NCI-H345 treated with DMSO at 0.1 percent for 48 hours (cell line): ENCODE measurements at regions not wholly inside any gene's neighbourhood (a gene's known extent, or its start where the extent isn't known, plus 50 kb on each side); places are given as distances from the start of the nearest gene placed in this dataset.

Source experiments
- DNase-seq: peaks from one replicate; lab custom pipeline; 2025; ENCODE audit not compliant: unreplicated experiment; lab: John Stamatoyannopoulos, UW

DNA sequence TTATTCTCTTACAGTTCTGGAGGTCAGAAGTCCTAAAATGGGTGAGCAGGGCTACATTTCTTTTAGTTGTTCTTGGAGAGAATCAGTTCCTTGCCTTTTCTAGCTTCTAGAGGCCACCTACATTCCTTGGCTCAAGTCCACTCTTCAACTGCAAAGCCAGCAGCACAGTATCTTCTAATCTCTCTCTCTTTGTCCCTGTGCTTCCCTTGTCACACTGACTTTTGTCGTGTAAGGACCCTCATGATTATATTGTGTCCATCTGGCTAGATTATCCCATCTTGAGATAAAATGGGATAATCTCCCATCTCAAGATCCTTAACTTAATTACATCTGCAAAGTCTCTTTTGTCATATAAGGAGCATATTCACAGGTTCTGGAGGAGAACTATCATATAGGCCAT lies 359.0 kb downstream of the ADRA2A start:
- DNase-seq, result no peak

DNA sequence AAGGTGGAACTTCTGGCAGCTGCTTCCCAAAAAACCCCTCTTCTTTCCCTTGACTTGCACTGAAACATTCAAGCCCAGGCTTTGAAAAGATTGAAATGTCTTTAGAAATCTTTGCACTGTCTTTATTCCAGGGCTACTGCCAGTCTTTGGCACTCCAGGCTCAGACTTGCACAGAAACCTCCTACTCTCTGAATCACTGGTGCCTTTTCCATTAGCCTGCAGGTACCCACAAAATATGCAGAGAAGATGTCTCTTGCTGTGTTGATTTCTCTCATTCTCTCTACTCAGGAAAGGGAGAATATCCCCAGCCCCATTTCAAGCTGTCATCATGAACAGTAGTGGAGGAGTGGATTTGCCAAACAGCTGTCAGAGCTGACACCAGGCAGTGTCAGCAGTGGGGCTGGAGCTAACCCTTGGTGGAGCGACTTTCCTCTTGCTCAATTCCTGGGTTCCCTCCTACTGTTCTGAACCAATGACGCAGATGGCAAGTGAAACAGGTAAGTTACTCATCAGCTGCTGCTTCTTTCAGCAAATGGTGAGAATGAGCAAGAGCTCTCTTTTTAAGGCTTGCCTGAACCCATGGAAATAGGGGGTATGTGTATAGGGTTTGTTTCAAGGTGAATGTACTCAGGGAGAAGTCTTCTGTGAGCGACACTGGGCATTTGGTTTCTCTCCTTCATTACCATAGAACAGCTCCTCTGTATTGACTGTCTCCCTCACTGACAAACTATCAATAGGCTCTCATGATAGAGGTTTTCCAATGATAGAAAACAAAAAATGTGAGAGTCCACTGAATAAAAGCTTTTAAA lies 362.4 kb downstream of the ADRA2A start:
- DNase-seq, result no peak

DNA sequence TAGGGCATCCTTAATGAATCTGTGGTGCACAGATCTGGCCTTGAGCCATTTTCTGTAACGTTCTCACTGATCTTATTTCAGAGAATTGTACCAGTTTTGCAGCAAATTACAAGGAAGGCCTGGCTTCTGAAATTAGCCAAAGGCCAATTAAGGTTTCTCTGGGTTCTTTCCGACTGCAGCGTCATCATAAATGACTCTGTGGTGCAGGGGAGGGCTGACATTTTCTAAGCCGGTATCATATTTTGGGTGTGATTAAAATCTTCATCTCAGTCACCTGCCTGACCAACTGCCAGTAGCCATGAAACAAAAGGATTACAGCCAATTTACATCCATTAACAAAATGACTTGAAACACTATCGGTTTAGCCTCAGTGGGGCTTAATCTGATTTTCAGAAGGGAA lies 363.7 kb downstream of the ADRA2A start:
- no peak for DNase-seq

DNA sequence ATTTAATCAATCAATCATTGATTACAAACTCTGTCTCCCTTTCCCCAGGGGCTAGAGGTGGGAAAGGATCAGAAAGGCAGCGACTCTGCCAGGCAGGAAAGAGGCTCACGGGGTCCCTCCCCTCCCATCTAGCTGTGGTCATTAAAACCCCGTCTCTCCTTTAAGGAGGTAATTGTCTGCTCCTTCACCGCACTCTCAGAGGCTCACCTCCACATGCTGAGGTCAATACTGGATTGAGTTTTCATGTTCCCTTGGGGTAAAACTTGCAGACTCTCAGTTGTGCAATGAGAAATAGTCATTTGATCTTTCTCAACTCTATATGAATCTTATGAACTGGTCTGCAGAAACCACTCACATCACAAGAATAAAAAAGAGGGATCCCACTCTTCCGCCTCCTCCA lies 368.8 kb downstream of the ADRA2A start:
- no peak for DNase-seq

DNA sequence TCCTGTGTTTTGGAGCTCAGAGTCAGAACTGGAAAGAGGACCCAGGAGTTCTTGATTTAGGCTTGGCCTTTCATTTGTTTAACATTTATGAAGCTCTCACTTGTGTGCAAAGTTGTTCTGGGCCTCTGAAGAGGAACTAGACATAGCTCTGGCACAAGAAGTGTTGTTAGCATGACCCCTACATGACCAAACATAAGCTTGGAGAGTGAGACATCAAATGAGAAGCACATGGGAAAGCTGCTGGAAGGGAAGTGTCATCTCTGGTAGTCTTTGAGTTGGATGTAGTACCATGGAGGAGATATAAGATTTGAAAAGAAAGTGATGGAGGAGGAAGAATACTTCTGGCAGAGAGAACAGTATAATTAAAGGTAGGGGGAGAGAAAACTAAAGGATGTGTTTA lies 370.1 kb downstream of the ADRA2A start:
- no peak for DNase-seq

DNA sequence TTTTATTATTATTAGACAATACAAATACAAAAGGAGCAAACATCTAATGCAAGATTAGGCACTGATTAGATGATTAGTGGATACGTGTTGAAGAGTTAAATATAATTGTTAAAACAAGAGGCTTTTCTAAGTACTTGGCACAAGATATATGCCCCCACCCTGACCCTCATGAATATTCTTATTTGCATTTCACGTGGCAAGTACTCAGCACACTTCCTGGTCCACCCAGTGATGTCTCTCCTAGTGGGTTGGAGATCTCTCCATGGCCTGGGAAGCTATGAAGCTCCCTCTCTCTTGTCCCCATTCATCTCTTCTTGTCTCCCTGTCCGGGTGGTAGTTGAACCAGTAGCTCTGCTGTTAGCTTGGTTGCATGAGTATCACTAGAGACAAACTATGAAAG lies 375.3 kb downstream of the ADRA2A start:
- DNase-seq, result no peak

DNA sequence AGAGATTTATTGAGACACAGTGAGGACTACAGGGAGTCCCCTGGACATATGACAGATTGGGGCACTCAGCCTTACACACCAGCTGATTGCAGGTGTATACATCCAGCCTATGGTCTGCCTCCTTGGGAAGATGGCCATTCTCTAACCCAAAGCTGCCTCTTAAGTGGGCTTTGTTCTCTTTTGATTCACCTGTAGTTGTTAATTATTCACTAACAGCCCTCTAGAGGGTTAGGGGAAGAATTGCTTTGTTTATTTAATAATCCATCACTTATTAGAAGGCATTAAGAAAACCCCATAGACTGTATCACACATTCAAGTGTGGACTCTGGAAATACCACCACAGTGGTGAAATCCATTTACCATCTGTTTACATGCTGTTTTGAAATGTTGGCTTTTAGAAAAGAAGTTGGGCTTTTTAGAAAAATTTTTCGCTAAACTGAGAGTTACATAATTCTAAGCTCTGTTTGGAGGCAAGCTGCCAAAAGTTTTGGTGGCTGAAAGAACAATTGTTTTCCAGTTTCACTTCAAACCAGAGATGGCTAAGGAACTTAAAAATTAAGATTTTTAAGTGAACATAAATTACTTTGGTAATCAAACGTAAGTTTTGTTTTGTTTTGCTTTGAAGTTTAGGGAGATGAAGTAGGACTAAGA lies 379.1 kb downstream of the ADRA2A start:
- no peak for DNase-seq

DNA sequence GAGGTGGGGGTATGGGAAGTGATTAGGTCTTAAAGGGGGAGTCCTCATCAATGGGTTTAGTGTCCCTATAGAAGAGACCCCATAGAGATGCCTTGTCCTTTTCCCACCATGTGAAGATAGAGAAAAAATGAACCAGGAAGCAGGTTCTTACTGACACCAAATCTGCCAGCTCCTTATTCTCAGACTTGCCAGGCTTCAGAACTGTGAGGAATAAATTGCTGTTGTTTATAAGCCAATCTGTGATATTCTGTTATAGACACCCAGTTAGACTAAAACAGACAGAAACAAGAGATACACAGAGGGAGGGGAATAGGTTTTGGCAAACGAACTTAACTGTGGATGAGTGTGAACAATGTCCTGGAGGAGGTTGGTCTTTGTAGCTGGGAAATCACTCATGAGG lies 381.4 kb downstream of the ADRA2A start:
- DNase-seq, result no peak

DNA sequence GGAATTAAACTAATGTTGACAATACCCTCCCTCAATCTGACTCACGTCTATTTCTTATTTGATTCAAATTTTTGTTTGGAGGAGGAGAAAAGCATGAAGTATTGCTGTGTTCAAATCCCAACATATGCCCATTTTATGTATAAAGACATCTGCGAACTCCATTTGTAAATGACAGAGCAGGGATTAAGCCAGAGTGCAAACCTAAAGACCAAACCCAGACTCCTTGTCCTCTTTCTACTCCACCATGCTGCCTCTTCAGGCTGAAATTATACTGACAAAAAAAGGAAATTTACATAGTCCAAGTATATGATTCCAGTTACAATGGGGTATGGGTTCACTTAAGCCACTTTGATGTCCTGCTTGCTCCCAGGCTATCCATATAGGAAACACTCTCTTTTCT lies 383.1 kb downstream of the ADRA2A start:
- DNase-seq, result no peak

DNA sequence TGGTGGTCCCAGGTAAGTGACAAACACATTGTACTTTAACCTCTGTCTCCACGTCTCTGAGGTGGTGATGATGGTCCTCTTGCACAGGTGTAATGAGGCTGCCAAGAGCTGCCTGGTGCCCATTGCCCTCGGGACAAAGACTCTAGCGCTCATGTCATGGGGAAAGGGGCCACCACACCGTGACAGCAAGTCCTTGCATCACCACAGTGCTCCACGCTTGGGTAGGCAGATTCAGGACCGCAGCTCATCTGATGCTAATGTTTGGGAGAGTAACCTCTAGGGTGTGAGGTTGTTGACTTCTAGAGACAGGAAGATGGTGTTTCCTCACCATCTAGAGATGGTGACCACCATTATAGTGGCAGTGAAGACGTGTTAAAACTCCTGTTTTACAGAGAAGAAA lies 395.6 kb downstream of the ADRA2A start:
- no peak for DNase-seq

DNA sequence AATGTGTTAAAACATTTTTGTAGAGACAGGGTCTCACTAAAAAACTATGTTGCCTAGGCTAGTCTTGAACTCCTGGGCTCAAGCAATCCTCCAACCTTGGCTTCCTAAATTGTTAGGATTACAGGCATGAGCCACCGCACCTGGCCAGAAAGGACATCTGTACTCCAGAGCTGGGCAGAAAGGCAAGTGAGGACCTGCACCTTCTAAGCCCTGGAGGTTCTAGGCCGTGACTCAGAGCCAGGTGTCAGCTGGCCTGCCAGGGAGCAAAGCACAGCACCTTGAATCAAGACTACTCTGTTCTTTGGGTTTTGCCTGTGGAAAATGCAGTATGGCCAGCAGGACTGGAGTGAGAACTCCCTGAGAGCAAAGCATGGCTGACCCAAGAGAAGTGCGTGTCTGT lies 396.5 kb downstream of the ADRA2A start:
- no peak for DNase-seq

DNA sequence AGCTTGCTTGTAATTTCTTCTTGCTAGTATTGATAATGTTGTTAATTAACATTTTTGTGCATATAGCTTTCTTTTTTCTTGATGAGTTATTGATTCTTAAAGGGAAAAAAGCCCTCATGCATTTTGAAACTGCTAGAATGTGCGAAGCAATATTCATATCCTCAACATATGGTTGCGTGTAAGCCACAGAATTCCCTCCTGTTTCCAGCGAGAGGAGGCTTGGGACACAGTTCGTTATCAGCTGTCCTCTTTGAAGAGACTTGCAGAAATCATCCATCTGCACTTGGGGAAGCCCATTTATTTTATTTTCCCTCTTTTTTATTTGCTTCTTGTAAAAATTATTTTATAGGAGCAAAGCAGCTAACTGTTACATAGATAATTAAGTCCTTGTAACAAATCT lies 398.0 kb downstream of the ADRA2A start:
- no peak for DNase-seq

DNA sequence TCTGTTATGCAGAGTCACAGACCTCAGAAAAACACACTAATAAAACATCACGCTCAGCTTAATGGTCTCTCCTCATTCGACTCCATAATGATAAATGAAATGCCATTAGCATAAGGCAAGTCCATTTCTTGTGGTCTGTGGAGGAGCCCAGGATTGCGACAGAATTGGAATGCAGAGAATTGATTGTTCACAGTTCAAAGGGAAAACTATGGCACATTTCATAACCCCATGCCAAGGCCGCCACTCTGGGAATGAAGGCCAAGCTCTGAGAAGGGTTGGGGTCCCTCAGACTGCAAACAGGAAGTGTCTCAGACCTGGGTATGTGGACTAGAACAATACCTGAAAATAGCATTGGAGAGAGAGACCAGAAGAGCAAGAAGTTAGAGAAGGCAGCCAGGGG lies 398.9 kb downstream of the ADRA2A start:
- no peak for DNase-seq

DNA sequence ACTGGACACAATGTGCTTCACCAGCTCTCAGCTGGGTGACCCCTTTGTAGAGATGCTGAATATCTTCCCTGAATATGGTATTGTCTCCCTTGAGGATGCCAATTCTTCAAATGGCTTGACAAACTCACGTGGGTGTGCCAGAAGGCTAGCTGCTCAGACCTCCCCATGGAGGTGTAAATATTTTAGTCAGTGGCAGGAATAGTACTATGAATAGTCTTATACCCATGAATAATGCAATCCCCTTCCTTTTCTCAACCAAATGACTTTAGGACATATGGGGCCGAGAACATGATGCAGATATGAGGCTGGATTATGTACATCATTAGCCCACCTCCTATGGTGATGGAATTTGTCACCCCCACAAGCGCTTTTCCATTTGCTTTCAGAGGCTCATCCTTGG lies 401.8 kb downstream of the ADRA2A start:
- DNase-seq, result no peak

DNA sequence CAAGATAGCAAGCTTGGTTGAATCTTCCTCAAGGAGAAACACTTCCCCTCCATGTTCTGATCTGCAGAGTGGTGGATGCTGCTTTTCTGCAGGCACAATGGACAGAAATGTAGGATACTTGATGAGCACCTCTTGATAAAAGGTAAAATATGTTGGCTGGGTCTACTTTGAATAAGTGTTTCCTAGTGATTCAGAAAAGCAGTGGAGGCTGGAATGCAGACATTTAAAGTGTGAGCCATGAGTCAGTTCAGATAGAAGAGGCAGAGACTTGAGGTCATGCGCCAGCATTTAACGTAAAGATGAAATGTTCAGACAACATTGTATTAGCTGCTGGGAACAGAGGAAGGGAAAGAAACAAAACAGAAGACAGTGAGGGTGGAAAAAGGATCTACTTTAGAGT lies 403.1 kb downstream of the ADRA2A start:
- no peak for DNase-seq

DNA sequence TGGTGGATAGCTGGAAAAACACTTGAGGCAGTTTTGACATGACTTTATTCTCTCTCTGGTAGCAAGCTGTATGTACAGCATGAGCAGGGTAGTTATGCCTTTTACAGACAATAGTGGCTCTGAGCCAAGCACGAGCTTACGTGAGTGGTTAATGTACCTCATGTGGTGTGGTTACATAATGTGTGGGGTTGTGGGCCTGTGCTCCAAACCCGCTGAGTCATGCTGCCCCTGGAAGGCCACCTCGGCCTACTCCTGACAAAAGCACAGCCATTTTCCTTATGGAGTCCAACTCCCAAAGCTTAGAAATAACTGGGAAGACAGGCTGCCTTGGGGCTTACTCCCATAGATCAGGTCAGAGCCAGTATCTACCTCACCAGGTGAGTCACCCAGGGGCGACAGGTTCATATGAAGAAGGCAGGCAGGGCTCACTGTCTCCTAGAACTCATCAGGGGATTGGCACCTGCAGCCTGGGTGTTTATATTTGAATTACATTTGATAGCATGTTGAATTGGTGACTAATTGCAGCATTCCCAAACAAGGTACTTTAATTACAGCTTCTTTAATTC lies 404.5 kb downstream of the ADRA2A start:
- no peak for DNase-seq

DNA sequence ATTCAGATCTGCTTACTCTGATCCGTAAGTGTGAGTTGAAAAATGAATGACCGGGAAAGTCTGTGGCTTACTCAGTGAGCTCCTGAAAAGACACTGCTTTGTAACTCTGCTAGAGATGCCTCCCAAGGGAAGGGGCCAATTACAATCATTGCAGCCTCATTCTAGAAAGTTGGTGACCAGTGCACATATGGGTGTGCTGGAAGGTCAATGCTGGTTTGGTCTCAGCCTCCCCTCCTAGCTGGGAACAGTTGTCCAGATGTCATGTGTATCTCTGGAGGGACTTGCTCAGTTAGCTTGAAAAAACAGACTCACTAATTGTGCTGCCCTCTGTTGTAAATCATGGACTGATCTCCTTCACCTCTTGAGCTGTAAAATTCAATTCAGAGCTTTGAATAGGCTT lies 405.0 kb downstream of the ADRA2A start:
- DNase-seq, result no peak

DNA sequence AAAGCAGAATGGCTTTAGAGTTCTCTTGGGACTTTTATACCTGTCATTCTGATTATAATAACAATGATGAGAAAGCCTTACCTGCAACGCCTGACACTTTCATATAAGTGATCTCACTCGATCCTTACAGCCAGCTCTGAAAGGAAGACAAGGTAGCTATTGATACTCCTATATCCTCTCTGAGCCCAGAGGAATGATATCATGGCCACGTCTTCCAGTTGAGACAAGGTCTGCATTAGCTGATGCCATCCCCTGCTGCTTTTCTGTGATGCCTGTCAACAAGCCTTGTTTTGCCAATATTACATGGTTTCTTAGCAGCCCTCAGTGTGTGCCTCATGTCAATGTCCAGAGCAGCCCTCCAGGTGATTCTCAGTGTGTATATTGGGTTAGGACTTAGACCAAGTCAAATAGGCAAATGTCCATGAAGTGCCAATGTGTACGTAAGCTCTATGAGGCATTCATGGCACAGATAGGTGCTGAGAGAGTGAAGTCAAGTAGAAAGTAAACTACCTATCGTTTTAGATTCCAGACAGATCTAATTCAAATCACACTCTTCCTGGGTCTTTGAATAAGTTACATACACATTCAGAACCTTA lies 405.9 kb downstream of the ADRA2A start:
- no peak for DNase-seq

DNA sequence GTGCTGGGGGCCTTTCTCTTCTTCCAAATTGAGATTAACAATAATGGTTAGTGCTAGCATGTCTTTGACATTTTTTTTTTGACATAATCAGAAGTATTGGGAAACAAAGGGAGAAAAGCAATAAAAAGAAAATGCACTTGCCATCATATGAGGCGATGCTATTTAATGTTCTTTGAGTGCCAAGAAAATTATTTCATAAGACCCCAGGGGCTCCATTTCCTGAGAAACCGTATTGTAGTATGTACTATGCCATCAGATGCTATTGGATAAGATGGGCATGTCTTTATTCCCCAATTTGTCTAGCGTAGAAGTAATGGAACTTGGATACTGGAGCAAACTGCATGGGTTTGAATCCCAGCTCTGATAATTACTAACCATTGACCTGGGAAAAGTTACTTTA lies 408.9 kb downstream of the ADRA2A start:
- DNase-seq, result no peak

DNA sequence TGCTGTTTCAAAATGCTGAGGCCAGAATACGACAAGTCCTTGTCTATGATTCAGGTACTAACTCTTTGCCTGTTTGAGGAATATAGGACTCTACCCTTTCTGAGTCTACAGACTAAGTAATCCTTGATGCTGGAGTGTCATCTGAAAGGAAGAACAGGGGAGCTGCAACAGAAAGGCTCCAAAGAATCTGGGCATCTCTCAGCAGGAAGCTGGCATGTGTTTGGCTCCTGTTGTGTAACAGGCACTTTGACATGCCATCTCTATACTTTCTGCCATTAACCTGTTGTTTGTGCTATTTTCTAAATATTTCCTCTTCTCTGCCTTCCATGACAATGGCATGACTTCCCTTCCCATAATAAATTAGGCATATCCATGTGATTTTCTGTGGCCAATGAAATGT lies 409.5 kb downstream of the ADRA2A start:
- no peak for DNase-seq

DNA sequence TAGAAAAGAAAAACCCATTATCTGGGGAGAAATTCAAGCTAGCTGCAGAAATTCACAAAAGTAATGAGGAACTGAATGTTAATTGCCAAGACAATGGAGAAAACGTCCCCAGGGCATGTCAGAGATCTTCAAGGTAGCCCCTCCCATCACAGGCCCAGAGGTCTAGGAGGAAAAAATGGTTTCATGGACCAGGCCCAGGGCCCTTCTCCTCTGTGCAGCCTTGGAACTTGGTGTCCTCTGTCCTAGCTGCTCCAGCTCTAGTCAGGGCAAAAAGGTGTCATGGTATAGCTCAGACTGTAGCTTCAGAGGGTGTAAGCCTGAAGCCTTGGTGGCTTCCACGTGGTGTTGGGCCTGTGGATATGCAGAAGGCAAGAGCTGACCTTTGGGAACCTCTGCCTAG lies 411.8 kb downstream of the ADRA2A start:
- no peak for DNase-seq

DNA sequence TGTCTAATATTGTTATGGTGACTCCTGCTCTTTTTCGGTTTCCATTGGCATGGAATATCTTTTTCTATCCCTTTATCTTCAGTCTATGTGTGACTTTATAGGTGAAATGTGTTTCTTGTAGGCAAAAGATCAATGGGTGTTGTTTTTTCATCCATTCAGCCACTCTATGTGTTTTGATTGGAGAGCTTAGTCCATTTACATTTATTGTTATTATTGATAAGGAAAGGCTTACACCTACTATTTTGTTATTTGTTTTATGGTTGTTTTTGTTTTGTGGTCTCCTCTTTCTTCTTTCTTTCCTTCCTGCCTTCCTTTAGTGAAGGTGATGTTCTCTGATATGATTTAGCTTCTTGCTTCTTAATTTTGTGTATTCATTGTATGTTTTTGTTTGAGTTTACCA lies 414.3 kb downstream of the ADRA2A start:
- no peak for DNase-seq
